ENCODE measurements at regions not wholly inside any gene's neighbourhood (a gene's known extent, or its start where the extent isn't known, plus 50 kb on each side); places are given as distances from the start of the nearest gene placed in this dataset.

DNA sequence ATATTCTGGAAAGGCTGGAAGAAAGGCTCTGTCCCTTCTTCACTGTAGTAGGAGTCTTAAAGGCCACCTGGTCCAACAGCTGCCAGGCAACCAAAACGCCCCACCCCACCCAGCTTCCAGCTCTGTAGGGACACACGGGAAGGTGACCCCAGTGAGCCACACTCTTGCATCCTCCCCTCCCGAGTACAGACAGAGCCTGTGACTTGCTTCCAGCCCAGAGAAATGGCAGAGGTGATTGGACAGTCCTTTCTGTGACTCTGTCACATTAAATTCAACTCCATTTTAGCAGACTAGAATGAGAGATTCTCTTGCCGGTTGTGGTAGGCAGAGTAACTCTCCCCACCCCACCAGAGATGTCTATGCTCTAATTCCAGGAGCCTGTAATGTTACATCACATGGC is 226.2 kb upstream of the ARID1B start:
- Histone ChIP-seq H3K4me3 (ENCODE audit: low read depth, low read length) (no peak overlapping the region), H3K36me3 (no peaks in the 10 kb centered on the region), H3K27me3 (ENCODE audit: insufficient read depth, low read depth, severe bottlenecking) (no peaks in the 10 kb centered on the region), H3K27ac (no peak overlapping the region), H3K9me3 (ENCODE audit: severe bottlenecking) (no peaks in the 10 kb centered on the region)
- DNase-seq: no peak
- TF ChIP-seq, protein P1, sequence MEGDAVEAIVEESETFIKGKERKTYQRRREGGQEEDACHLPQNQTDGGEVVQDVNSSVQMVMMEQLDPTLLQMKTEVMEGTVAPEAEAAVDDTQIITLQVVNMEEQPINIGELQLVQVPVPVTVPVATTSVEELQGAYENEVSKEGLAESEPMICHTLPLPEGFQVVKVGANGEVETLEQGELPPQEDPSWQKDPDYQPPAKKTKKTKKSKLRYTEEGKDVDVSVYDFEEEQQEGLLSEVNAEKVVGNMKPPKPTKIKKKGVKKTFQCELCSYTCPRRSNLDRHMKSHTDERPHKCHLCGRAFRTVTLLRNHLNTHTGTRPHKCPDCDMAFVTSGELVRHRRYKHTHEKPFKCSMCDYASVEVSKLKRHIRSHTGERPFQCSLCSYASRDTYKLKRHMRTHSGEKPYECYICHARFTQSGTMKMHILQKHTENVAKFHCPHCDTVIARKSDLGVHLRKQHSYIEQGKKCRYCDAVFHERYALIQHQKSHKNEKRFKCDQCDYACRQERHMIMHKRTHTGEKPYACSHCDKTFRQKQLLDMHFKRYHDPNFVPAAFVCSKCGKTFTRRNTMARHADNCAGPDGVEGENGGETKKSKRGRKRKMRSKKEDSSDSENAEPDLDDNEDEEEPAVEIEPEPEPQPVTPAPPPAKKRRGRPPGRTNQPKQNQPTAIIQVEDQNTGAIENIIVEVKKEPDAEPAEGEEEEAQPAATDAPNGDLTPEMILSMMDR (IDR thresholded peaks at IDR 0.05; ENCODE audit: low read depth, low read length): no peak

DNA sequence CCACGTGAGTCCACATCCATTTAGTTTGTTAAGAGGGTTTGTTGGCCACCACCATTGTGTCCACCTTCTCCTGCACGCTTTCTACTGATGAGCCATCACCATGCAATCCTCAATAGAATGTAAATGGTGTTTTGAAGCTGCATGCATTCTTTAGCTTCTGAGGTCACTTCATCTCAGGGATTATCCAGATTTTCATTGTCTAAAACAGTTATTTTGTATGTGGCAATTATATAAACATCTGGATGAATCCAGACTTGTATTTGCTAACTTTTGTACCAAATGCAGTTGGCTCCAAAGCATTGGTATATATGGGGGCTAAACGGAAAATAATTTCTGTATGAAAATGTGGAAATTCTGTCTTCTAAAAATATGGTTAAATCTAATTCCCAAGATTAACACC is 231.2 kb upstream of the ARID1B start:
- H3K27me3 ChIP-seq (ENCODE audit: insufficient read depth, low read depth, severe bottlenecking): no peaks in the 10 kb centered on the region
- H3K9me3 ChIP-seq (ENCODE audit: severe bottlenecking): no peaks in the 10 kb centered on the region
- no peaks in the 10 kb centered on the region for H3K36me3 ChIP-seq
- no peak overlapping the region for H3K4me3 ChIP-seq (ENCODE audit: low read depth, low read length)
- TF ChIP-seq, protein P1 (IDR thresholded peaks at IDR 0.05; ENCODE audit: low read depth, low read length): no peak
- H3K27ac ChIP-seq: no peak overlapping the region
- no peak for DNase-seq

- no peaks in the 10 kb centered on the region for H3K27me3 ChIP-seq (ENCODE audit: insufficient read depth, low read depth, severe bottlenecking)
- no peaks in the 10 kb centered on the region for H3K9me3 ChIP-seq (ENCODE audit: severe bottlenecking)
- TF ChIP-seq, protein P1 (IDR thresholded peaks at IDR 0.05; ENCODE audit: low read depth, low read length): no peak
- H3K36me3 ChIP-seq: no peaks in the 10 kb centered on the region
- no peak for DNase-seq
- no peak overlapping the region for H3K4me3 ChIP-seq (ENCODE audit: low read depth, low read length)
- H3K27ac ChIP-seq: no peak overlapping the region
Measured at GRCh38 chr6:156545021-156545420, 232.2 kb upstream of the ARID1B start.

DNA sequence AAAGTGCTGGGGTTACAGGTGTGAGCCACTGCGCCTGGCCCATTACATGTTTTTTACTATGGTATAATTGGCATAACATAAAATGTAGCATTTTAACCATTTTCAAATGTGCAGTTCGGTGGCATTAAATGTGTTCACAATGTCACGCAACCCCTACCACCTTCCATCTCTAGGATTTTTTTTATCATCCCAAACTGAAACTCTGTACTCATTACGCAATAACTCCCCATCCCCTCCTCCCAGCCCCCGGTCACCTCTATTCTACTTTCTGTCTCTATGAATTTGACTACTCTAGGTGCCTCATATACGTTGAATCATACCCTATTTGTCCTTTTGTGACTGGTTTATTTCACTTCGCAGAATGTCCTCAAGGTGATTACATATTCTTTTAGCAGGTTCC is 233.1 kb upstream of the ARID1B start:
- Histone ChIP-seq H3K9me3 (ENCODE audit: severe bottlenecking) (no peaks in the 10 kb centered on the region), H3K36me3 (no peaks in the 10 kb centered on the region), H3K4me3 (ENCODE audit: low read depth, low read length) (no peak overlapping the region), H3K27me3 (ENCODE audit: insufficient read depth, low read depth, severe bottlenecking) (no peaks in the 10 kb centered on the region), H3K27ac (no peak overlapping the region)
- no peak for DNase-seq
- TF ChIP-seq, protein P1 (IDR thresholded peaks at IDR 0.05; ENCODE audit: low read depth, low read length): no peak

DNA sequence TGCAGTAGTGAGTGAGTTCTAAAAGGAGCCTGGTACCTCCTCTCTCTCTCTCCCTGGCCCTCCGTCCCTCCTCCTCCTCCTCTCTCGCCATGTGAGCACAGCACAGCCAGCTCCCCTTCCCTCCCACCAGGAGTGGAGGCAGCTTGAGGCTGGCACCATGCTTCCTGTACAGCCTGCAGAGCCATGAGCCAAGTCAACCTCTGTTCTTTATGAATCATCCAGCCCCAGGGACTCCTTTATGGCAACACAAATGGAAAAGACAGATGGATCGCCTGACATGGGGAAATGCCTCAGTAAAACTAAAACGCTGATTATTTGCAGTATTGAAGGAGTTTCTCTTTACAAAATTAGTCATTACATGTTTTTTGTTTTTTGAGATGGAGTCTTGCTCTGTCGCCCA is 233.7 kb upstream of the ARID1B start:
- no peak overlapping the region for H3K27ac ChIP-seq
- H3K27me3 ChIP-seq (ENCODE audit: insufficient read depth, low read depth, severe bottlenecking): no peaks in the 10 kb centered on the region
- TF ChIP-seq, protein P1 (IDR thresholded peaks at IDR 0.05; ENCODE audit: low read depth, low read length): no peak
- DNase-seq: no peak
- H3K9me3 ChIP-seq (ENCODE audit: severe bottlenecking): no peaks in the 10 kb centered on the region
- no peak overlapping the region for H3K4me3 ChIP-seq (ENCODE audit: low read depth, low read length)
- no peaks in the 10 kb centered on the region for H3K36me3 ChIP-seq

GRCh38 chr6:156538875-156539660 is 238.1 kb upstream of the ARID1B start:
- DNase-seq: no peak
- no peaks in the 10 kb centered on the region for H3K36me3 ChIP-seq
- no peaks in the 10 kb centered on the region for H3K9me3 ChIP-seq (ENCODE audit: severe bottlenecking)
- no peak overlapping the region for H3K4me3 ChIP-seq (ENCODE audit: low read depth, low read length)
- no peak overlapping the region for H3K27ac ChIP-seq
- TF ChIP-seq, protein P1 (IDR thresholded peaks at IDR 0.05; ENCODE audit: low read depth, low read length): no peak
- no peaks in the 10 kb centered on the region for H3K27me3 ChIP-seq (ENCODE audit: insufficient read depth, low read depth, severe bottlenecking)

Data from WERI-Rb-1 (cell line).